ENCODE measurements at regions not wholly inside any gene's neighbourhood (a gene's known extent, or its start where the extent isn't known, plus 50 kb on each side); places are given as distances from the start of the nearest gene placed in this dataset.

DNA sequence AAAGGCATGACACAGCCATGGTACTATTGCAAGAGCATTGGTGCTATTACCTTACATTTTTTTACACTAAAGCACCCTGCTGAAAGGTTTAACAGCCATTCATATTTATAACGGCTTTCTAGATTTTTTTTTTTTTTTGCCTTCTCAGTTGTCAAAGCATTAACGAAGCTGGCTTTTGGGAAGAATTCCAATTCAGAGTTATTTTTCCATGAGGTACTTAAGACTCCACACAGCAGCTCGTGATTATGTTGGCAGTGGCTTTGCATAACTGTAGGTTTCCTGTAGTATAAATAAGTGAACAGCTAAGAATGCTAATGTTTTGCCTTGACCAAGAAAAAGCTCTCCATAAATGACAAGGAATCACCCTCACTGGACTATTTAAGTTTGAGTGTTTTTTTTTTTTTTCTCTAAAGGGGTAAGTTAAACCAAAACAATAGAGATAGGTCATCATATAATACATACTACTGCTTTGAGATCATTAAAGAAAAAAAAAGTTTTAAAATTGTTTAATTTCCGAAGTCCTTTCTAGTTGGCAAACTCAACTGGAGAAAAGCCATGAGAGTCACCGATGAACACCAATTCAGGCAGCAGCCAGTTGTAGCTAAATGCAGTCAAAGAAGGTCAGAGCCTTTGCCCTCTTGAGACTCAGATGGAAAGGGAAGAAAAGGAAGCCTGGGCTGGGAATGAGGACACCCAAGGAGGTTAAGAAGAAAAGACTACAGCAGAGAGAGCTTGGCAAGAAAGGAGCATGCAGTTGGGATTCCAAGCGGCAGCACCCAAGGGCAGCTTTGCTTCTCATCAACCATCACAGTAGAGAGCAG, 187.4 kb upstream of the NCKAP5 start:
- no peak for TF ChIP-seq POLR2A (IDR thresholded peaks at IDR 0.05)
- no peak for TF ChIP-seq POLR2AphosphoS5 (IDR thresholded peaks at IDR 0.05)
- TF ChIP-seq CTCF (IDR thresholded peaks at IDR 0.05), result no peak

All from upper lobe of left lung (tissue), 4 donors.